ENCODE measurements at regions not wholly inside any gene's neighbourhood (a gene's known extent, or its start where the extent isn't known, plus 50 kb on each side); places are given as distances from the start of the nearest gene placed in this dataset.

DNA sequence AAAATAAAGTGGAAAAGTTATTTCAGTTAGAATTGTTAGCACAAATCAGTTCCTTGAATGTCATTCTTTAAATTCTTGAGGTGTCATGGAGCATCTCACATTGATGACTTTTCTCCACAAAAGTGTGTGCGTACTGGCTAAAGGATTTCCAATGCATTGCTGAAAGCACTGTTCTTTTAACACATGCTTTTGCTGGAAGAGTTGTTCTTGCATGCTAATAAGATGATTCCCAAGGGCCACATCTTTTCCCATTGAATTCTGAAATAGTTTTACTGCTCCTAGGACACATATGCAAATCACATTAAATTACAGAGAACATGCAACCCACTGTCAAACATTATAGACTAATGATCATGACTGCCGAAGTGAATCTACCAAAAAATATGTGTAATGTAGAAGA lies 516.3 kb upstream of the CADM2 start:
- no peak for TF ChIP-seq CTCF (IDR thresholded peaks at IDR 0.05)
- TF ChIP-seq POLR2A (IDR thresholded peaks at IDR 0.05) = no peak

Data from Peyer's patch (tissue), 4 donors.